DND-41 (cell line): ENCODE measurements at regions not wholly inside any gene's neighbourhood (a gene's known extent, or its start where the extent isn't known, plus 50 kb on each side); places are given as distances from the start of the nearest gene placed in this dataset.

ENCODE experiments used
- ATAC-seq: fragments of 200-7000 bp; cut with Tn5 transposase; 3 replicates; pipeline ENCODE4 v1.9.1; 2021; ENCODE audit warnings: low read depth; ENCODE audit not compliant: insufficient read depth
- DNase-seq: peaks from one replicate; pipeline ENCODE4 v3.0.0-alpha.2; 2020
- H2AFZ ChIP-seq: 2 replicates; pipeline ENCODE4 v1.6.0; 2012; ENCODE audit warnings: low read depth, low read length
- H3K27ac ChIP-seq: 2 replicates; pipeline ENCODE4 v1.5.1; 2012; ENCODE audit warnings: low read length, inconsistent platforms
- H3K27me3 ChIP-seq: fragments of 200-600 bp; sonication (generic); 2 replicates; pipeline ENCODE4 v1.6.0; 2012; ENCODE audit warnings: low read length, mild to moderate bottlenecking, inconsistent platforms; ENCODE audit not compliant: insufficient read depth, poor library complexity
- H3K36me3 ChIP-seq: 2 replicates; pipeline ENCODE4 v1.5.1; 2012; ENCODE audit warnings: low read length, inconsistent platforms; ENCODE audit not compliant: insufficient read depth
- H3K4me1 ChIP-seq: 2 replicates; pipeline ENCODE4 v1.5.1; 2012; ENCODE audit warnings: mild to moderate bottlenecking, low read length; ENCODE audit not compliant: insufficient read depth
- H3K4me2 ChIP-seq: 2 replicates; pipeline ENCODE4 v1.6.0; 2012; ENCODE audit warnings: mild to moderate bottlenecking, moderate library complexity, low read length, inconsistent platforms; ENCODE audit not compliant: insufficient read depth
- H3K4me3 ChIP-seq, 2 experiments: fragments of 200-600 bp in 1 of 2; shearing (Covaris generic) in 1 of 2; 2 replicates each; pipeline ENCODE4 v1.5.1; 2012 to 2016; ENCODE audit warnings: inconsistent platforms in 2 of 2, low read length in 2 of 2, mild to moderate bottlenecking in 2 of 2, low read depth in 1 of 2, moderate library complexity in 1 of 2
- H3K79me2 ChIP-seq: 2 replicates; pipeline ENCODE4 v1.6.0; 2012; ENCODE audit warnings: low read length, inconsistent platforms; ENCODE audit not compliant: insufficient read depth
- H3K9ac ChIP-seq: 2 replicates; pipeline ENCODE4 v1.6.0; 2012; ENCODE audit warnings: low read depth, mild to moderate bottlenecking, inconsistent platforms, low read length, moderate library complexity
- H3K9me3 ChIP-seq: 2 replicates; pipeline ENCODE4 v1.5.1; 2012; ENCODE audit warnings: low read length, moderate library complexity, mild to moderate bottlenecking, inconsistent platforms; ENCODE audit not compliant: insufficient read depth, severe bottlenecking
- H4K20me1 ChIP-seq: 2 replicates; pipeline ENCODE4 v1.6.0; 2012; ENCODE audit warnings: low read length; ENCODE audit not compliant: insufficient read depth
- CTCF ChIP-seq: IDR thresholded peaks from 2 replicates; pipeline ENCODE4 v1.5.1; 2012; ENCODE audit warnings: borderline replicate concordance, low read length, moderate library complexity, mild to moderate bottlenecking; ENCODE audit not compliant: poor library complexity, severe bottlenecking; ENCODE audit errors: extremely low read depth
- EZH2 ChIP-seq: IDR thresholded peaks from 3 replicates; pipeline ENCODE4 v1.6.1; 2012; ENCODE audit warnings: borderline replicate concordance, low read depth, mild to moderate bottlenecking, moderate library complexity, low read length, inconsistent platforms; ENCODE audit not compliant: severe bottlenecking

- Histone ChIP-seq H3K4me1 (no peaks in the 10 kb centered on the region), H3K4me3 (no peak overlapping the region), H3K9ac (no peak overlapping the region), H4K20me1 (no peaks in the 10 kb centered on the region), H3K27ac (no peak overlapping the region), H3K27me3 (no peaks in the 10 kb centered on the region), H3K79me2 (no peaks in the 10 kb centered on the region), H3K9me3 (no peaks in the 10 kb centered on the region), H3K4me2 (no peak overlapping the region), H3K36me3 (no peaks in the 10 kb centered on the region), H2AFZ (no peak overlapping the region)
- TF ChIP-seq CTCF (no peak), EZH2 (no peak)
- ATAC-seq (no peak), DNase-seq (no peak)
Measured at GRCh38 chr5:167945542-167946384, 345.7 kb upstream of the WWC1 start.

- Histone ChIP-seq H3K4me1 (no peaks in the 10 kb centered on the region), H3K4me2 (no peak overlapping the region), H3K9ac (no peak overlapping the region), H3K4me3 (no peak overlapping the region), H3K27me3 (no peaks in the 10 kb centered on the region), H3K79me2 (no peaks in the 10 kb centered on the region), H3K27ac (no peak overlapping the region), H3K36me3 (no peaks in the 10 kb centered on the region), H4K20me1 (no peaks in the 10 kb centered on the region), H2AFZ (no peak overlapping the region), H3K9me3 (no peaks in the 10 kb centered on the region)
- ATAC-seq (no peak), DNase-seq (no peak)
- TF ChIP-seq EZH2 (no peak), CTCF (no peak)
Measured at GRCh38 chr5:167947306-167947705, 344.1 kb upstream of the WWC1 start.

- H3K4me3 ChIP-seq: no peak overlapping the region
- no peaks in the 10 kb centered on the region for H4K20me1 ChIP-seq
- no peaks in the 10 kb centered on the region for H3K9me3 ChIP-seq
- no peak overlapping the region for H3K9ac ChIP-seq
- H2AFZ ChIP-seq: no peak overlapping the region
- H3K4me2 ChIP-seq: no peak overlapping the region
- no peaks in the 10 kb centered on the region for H3K79me2 ChIP-seq
- no peaks in the 10 kb centered on the region for H3K4me1 ChIP-seq
- no peak overlapping the region for H3K27ac ChIP-seq
- H3K27me3 ChIP-seq: no peaks in the 10 kb centered on the region
- H3K36me3 ChIP-seq: no peaks in the 10 kb centered on the region
- no peak for TF ChIP-seq EZH2
- TF ChIP-seq CTCF: no peak
- DNase-seq (no peak), ATAC-seq (no peak)
Measured at GRCh38 chr5:167948251-167948650, 343.2 kb upstream of the WWC1 start.
